GM23248 (cell line): ENCODE measurements at regions not wholly inside any gene's neighbourhood (a gene's known extent, or its start where the extent isn't known, plus 50 kb on each side); places are given as distances from the start of the nearest gene placed in this dataset.
"Not testable (repeated sequence)": the region's sequence is repeated elsewhere in the genome, so short reads cannot be mapped to it uniquely, and the experiment has no call there.

ENCODE experiments used
- DNase-seq: peaks from one replicate; pipeline ENCODE4 v3.0.0-alpha.2; 2015
- H2AFZ ChIP-seq: fragments of 200-600 bp; sonication (generic); 2 replicates; pipeline ENCODE4 v1.6.1; 2016; ENCODE audit warnings: antibody characterized with exemption
- H3F3A ChIP-seq: fragments of 200-600 bp; sonication (generic); 2 replicates; pipeline ENCODE4 v1.6.1; 2016; ENCODE audit warnings: mild to moderate bottlenecking, antibody characterized with exemption, mixed run types; ENCODE audit not compliant: insufficient read depth
- H3K27ac ChIP-seq: fragments of 200-600 bp; sonication (generic); 2 replicates; pipeline ENCODE4 v1.5.1; 2016; ENCODE audit warnings: mild to moderate bottlenecking
- H3K27me3 ChIP-seq: fragments of 200-600 bp; sonication (generic); replicated peaks from 2 replicates; pipeline ENCODE4 v1.6.1; 2016; ENCODE audit warnings: mild to moderate bottlenecking; ENCODE audit not compliant: insufficient read depth
- H3K36me3 ChIP-seq: fragments of 200-600 bp; sonication (generic); 2 replicates; pipeline ENCODE4 v1.6.1; 2016; ENCODE audit warnings: low read depth, mild to moderate bottlenecking
- H3K4me1 ChIP-seq: fragments of 200-600 bp; sonication (generic); 2 replicates; pipeline ENCODE4 v1.6.1; 2016; ENCODE audit warnings: mild to moderate bottlenecking; ENCODE audit not compliant: insufficient read depth
- H3K4me2 ChIP-seq: fragments of 200-600 bp; sonication (generic); one replicate; pipeline ENCODE4 v1.6.1; 2016; ENCODE audit warnings: mild to moderate bottlenecking; ENCODE audit not compliant: unreplicated experiment
- H3K4me3 ChIP-seq: fragments of 200-600 bp; sonication (generic); 2 replicates; pipeline ENCODE4 v1.5.1; 2016; ENCODE audit warnings: mild to moderate bottlenecking
- H3K79me2 ChIP-seq: fragments of 200-600 bp; sonication (generic); 2 replicates; pipeline ENCODE4 v1.6.1; 2016; ENCODE audit warnings: mild to moderate bottlenecking; ENCODE audit not compliant: insufficient read depth
- H3K9ac ChIP-seq: fragments of 200-600 bp; sonication (generic); 2 replicates; pipeline ENCODE4 v1.6.1; 2016; ENCODE audit warnings: mild to moderate bottlenecking
- H3K9me2 ChIP-seq: fragments of 200-600 bp; sonication (generic); 2 replicates; pipeline ENCODE4 v1.6.1; 2016; ENCODE audit warnings: mixed run types, mild to moderate bottlenecking, moderate library complexity; ENCODE audit not compliant: insufficient read depth
- H3K9me3 ChIP-seq: fragments of 200-600 bp; sonication (generic); one replicate; pipeline ENCODE4 v1.6.1; 2017; ENCODE audit warnings: low read depth
- H4K20me1 ChIP-seq: fragments of 200-600 bp; sonication (generic); 2 replicates; pipeline ENCODE4 v1.6.0; 2016; ENCODE audit not compliant: insufficient read depth
- EZH2 ChIP-seq: fragments of 200-600 bp; sonication (generic); IDR thresholded peaks from 2 replicates; pipeline ENCODE4 v1.6.1; 2018; ENCODE audit warnings: antibody characterized with exemption, mild to moderate bottlenecking; ENCODE audit not compliant: insufficient read depth, poor library complexity, severe bottlenecking
- EZH2phosphoT487 ChIP-seq: fragments of 200-600 bp; sonication (generic); IDR thresholded peaks from 2 replicates; pipeline ENCODE4 v1.6.1; 2018; ENCODE audit warnings: antibody characterized with exemption, moderate library complexity, mild to moderate bottlenecking, low read depth; ENCODE audit not compliant: insufficient read depth
- WGBS, 2 experiments: methylation state at CpG; one replicate each; pipeline ENCODE4 v1.1.6; 2015 to 2017; ENCODE audit warnings: low lambda C conversion rate in 2 of 2, low coverage in 1 of 2; ENCODE audit errors: missing lambda C conversion rate in 2 of 2; 5-methylcytosine and 5-hydroxymethylcytosine counted together
- in situ Hi-C: fragments of 300-500 bp; cut with MboI; formaldehyde crosslinking; loops from 2 replicates; pipeline ENCODE4 v1.15.0; 2020

DNA sequence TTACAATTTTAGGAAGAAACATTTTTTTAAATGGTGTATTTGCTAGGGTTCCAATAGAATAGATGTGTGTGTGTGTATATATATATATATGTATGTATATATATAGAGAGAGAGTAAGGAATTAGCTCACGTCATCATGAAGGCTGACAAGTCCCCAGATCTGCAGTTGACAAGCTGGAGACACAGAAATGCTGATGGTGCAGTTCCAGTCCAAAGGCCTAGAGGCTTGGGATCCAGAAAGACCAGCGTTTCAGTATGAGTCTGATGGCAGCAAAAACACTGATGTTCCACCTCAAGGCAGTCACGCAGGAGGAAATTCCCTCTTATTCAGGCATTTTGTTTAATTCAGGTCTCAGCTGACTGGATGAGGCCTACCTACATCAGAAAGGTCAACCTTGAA is 386.8 kb downstream of the PTH2R start:
- Histone ChIP-seq H3K4me1 (no peaks in the 10 kb centered on the region), H2AFZ (no peak overlapping the region), H3K27ac (no peak overlapping the region), H3K4me2 (no peak overlapping the region), H3F3A (no peaks in the 10 kb centered on the region), H3K9me3 (no peaks in the 10 kb centered on the region), H3K9ac (no peak overlapping the region), H3K36me3 (no peaks in the 10 kb centered on the region), H3K4me3 (no peak overlapping the region), H3K79me2 (no peaks in the 10 kb centered on the region), H4K20me1 (no peaks in the 10 kb centered on the region), H3K27me3 (no peaks in the 10 kb centered on the region), H3K9me2 (no peaks in the 10 kb centered on the region)
- in situ Hi-C loops, result no loop called here
- DNase-seq, result no peak
- WGBS, 2 experiments, result 18 to 20% methylated on average over 3 of the region's 3 CpGs
- no peak for TF ChIP-seq EZH2phosphoT487
- no peak for TF ChIP-seq EZH2

GRCh38 chr2:208794288-208794975 is 387.8 kb downstream of the PTH2R start:
- Histone ChIP-seq H3K79me2 (no peaks in the 10 kb centered on the region), H4K20me1 (no peaks in the 10 kb centered on the region), H3K9ac (no peak overlapping the region), H3K27me3 (no peaks in the 10 kb centered on the region), H3K36me3 (no peaks in the 10 kb centered on the region), H2AFZ (no peak overlapping the region), H3K4me3 (no peak overlapping the region), H3K27ac (no peak overlapping the region), H3K4me1 (no peaks in the 10 kb centered on the region), H3K9me2 (no peaks in the 10 kb centered on the region), H3F3A (no peaks in the 10 kb centered on the region), H3K4me2 (no peak overlapping the region), H3K9me3 (no peaks in the 10 kb centered on the region)
- no peak for DNase-seq
- in situ Hi-C loops, result no loop called here
- no peak for TF ChIP-seq EZH2phosphoT487
- TF ChIP-seq EZH2, result no peak
- WGBS, 2 experiments, result 18 to 20% methylated on average over 4 of the region's 4 CpGs

DNA sequence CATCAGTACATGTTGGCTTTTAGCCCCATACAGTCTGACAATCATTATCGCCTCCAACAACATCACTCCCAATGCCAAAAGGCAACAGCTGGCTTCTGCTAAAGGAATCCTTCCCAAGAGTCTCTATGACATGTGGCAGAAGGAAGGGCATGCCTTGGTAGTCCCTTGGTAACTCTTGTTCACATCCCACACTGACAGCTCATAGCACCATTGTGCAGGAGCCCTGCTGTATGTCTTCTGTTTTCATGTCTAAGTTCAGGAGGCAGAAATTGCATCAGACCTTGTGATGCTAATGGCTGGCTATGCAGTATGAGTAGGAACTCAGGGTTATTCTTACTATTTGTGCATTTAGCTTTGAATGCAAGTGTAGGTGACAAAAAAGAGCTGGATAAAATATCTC is 392.1 kb downstream of the PTH2R start:
- Histone ChIP-seq H2AFZ (no peak overlapping the region), H3K27ac (no peak overlapping the region), H3K36me3 (no peaks in the 10 kb centered on the region), H3K9me3 (no peaks in the 10 kb centered on the region), H3K4me1 (no peaks in the 10 kb centered on the region), H3K9me2 (no peaks in the 10 kb centered on the region), H4K20me1 (no peaks in the 10 kb centered on the region), H3K4me2 (no peak overlapping the region), H3K79me2 (no peaks in the 10 kb centered on the region), H3K9ac (no peak overlapping the region), H3K27me3 (no peaks in the 10 kb centered on the region), H3F3A (no peaks in the 10 kb centered on the region), H3K4me3 (no peak overlapping the region)
- in situ Hi-C loops, result no loop called here
- no peak for TF ChIP-seq EZH2phosphoT487
- DNase-seq, result no peak
- WGBS, 2 experiments, result 0% methylated on average over 1 of the region's 1 CpG

GRCh38 chr2:208799397-208799796 is 392.8 kb downstream of the PTH2R start:
- no peaks in the 10 kb centered on the region for H3F3A ChIP-seq
- in situ Hi-C loops, result no loop called here
- no peak for TF ChIP-seq EZH2
- no peak for TF ChIP-seq EZH2phosphoT487

DNA sequence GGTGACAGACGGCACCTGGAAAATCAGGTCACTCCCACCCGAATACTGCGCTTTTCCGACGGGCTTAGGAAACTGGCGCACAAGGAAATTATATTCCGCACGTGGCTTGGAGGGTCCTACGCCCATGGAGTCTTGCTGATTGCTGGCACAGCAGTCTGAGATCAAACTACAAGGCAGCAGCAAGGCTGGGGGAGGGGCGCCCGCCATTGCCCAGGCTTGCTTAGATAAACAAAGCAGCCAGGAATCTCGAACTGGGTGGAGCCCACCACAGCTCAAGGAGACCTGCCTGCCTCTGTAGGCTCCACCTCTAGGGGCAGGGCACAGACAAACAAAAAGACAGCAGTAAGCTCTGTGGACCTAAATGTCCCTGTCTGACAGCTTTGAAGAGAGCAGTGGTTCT is 394.3 kb downstream of the PTH2R start:
- H2AFZ ChIP-seq, DNase-seq, H3K9me2 ChIP-seq, H4K20me1 ChIP-seq, H3K27ac ChIP-seq, H3K4me2 ChIP-seq, in situ Hi-C loops, H3F3A ChIP-seq, H3K4me3 ChIP-seq, H3K4me1 ChIP-seq, H3K36me3 ChIP-seq, H3K79me2 ChIP-seq, H3K9me3 ChIP-seq, H3K27me3 ChIP-seq, H3K9ac ChIP-seq: not testable (repeated sequence)
- WGBS, 2 experiments, result 56 to 61% methylated on average over 12 of the region's 12 CpGs

More at GRCh38 chr2:208799397-208799796, 392.8 kb downstream of the PTH2R start:
- WGBS, 2 experiments, result 7% methylated on average over 2 of the region's 2 CpGs
- H3K9me2 ChIP-seq, result no peaks in the 10 kb centered on the region
- no peaks in the 10 kb centered on the region for H3K9me3 ChIP-seq
- no peaks in the 10 kb centered on the region for H3K4me1 ChIP-seq
- no peak overlapping the region for H2AFZ ChIP-seq
- DNase-seq, result no peak
- no peak overlapping the region for H3K9ac ChIP-seq
- no peak overlapping the region for H3K4me3 ChIP-seq
- no peaks in the 10 kb centered on the region for H3K36me3 ChIP-seq
- H3K27me3 ChIP-seq, result no peaks in the 10 kb centered on the region
- H3K4me2 ChIP-seq, result no peak overlapping the region
- no peaks in the 10 kb centered on the region for H4K20me1 ChIP-seq
- H3K27ac ChIP-seq, result no peak overlapping the region
- H3K79me2 ChIP-seq, result no peaks in the 10 kb centered on the region
